NCI-H2227 (cell line): ENCODE measurements at regions not wholly inside any gene's neighbourhood (a gene's known extent, or its start where the extent isn't known, plus 50 kb on each side); places are given as distances from the start of the nearest gene placed in this dataset.
"Not testable (repeated sequence)": the region's sequence is repeated elsewhere in the genome, so short reads cannot be mapped to it uniquely, and the experiment has no call there.

Source experiments
- DNase-seq: peaks from one replicate; lab custom pipeline; 2025; ENCODE audit not compliant: unreplicated experiment; lab: John Stamatoyannopoulos, UW

DNA sequence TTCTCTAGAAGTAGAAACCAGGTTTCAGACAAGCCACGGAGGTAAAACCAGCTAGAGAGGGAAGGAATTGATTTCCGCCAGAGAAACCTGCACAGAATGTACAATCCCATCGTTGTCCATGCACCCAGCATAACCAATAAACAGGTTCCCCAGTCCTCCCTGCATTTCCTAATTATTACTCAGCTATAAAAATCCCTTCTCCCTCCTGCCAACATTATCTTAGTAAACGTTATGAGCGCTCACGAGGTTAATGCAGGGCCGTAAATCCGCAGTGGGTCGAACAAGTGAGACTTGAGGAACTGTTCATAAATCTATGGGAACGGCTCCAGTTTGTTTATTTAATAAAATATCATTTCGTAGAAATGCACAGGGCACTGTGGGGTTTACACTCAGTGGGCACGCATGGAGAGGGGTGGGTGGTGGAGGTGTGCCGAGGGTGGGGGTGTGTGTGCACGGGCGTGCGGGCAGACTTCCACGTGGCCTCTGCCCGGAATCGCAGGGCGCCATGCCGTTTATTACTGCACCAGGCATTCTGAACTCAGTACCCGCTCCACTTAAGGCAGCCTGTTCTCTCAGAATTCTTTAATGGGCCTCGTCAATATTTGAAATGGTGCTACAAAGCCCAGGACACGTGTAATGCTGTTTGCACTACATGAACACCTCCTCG is 257.3 kb downstream of the MIAT start:
- DNase-seq = no peak

GRCh38 chr22:26916236-26916635 is 258.8 kb downstream of the MIAT start:
- DNase-seq = no peak

DNA sequence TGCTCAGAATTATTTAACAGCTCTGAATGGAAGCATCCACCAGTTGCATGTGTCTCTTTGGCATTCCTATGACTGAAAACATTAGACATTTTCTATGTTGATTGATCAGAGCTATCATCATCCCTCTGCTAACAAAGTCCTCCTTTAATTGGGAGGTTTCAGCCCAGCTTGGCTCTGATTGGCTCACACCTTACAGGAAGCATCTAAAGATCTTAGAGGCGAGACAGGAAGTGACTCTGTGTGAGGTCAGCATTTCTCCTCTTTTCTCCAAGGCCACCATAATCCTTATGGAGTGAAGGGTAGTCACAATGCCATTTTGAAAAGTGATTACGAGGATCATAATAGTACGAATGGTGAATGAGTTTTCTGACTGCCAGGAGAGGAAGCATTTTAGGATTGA is 260.8 kb downstream of the MIAT start:
- no peak for DNase-seq

DNA sequence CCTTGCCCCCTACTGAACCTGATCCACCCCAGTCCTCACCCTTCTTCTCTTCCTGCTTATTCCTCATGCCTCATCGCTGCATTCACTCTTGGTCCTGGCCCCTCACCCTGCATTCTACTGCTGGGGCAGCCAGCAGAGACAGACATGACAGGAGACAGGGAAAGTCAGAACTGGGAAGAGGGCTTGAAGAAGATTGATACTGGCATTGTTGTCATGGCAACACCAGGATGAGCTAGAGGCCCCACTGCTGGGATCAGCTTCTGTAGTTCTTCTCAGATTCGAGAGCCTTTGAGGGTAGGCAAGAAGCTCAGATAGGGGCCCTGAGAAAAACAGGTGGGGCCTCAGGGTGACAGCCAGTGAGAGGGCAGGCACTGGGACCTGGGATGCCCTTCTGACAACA is 264.3 kb downstream of the MIAT start:
- DNase-seq = peak; percentile 37

GRCh38 chr22:26922806-26923205 is 265.4 kb downstream of the MIAT start:
- DNase-seq = no peak

DNA sequence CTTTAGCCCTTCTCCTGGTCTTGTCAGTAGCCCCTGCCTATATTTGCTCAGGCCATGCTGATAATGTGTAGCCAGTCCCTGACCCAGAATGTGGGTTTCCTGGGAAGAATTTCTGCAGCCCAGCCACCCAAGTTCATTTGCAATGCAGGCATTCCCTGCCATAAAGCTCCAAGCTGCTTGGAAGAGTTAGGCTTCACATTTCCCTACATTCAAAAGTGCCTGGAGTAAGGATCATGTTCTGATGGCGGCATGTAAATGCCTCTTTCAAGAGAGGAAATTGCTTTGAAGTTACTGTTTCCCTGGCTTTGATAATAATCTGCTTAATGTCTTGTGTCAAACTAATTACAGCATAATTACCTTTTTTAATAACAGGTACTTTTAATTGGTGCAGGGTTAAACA is 266.1 kb downstream of the MIAT start:
- DNase-seq = no peak

DNA sequence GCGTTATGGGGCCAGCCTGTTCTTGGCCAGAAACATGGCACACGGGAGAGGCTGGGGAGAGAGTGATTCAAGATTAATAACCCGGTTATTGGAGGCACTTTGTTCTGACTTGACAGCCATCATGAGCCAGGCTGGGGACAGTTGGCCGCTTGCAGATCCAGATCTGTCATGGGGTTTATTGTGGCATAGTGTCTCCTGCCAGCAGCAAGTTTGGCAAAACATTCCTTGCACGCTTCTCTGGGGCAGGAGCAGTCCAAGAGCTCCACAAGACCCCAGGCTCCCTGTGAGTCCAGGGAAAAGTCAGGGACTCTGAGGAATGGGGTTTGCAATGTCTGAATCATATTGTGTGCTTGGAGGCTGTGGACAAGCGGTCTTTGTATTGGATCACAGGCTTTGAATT is 270.4 kb downstream of the MIAT start:
- DNase-seq = no peak

DNA sequence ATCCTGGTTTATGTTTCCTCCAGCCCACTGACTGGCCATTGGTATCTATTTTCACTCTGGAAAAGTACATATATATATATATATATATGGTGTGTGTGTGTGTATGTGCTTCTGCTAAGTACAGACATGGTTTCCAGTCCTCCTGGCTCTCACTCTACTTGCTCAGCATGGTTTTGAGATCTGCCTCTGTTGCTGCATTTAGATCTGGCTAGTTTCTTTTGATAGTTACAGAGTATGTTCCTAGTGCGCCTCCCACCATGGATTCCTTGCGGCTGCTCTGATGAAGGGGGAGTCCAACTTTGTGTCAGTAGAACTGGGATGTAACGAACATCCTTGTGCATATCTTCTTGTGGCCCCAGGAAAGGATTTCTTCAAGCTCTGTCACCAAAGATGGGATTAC is 274.1 kb downstream of the MIAT start:
- no peak for DNase-seq

DNA sequence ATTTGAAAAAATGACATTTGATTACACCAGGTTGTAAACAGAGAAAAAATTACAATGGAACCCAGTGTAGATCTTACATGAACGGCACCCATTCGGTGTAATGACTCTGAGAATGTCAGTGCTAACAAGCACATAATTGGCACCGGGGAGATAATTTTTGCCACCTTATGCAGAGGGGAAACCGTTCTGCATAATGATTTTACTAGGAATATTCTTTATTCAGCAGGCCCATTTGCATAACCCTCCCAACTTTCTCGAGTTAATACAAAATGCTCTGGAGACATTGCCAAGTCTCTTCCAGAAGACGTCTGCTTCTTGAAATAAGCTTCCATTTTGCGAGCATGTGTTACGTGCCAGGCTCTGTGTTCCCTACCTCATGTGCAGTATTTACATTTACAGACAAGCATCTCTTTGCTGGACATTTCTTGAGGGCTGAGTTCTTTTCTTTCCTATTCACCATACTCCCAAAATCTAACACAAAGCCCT is 275.8 kb downstream of the MIAT start:
- DNase-seq = no peak

DNA sequence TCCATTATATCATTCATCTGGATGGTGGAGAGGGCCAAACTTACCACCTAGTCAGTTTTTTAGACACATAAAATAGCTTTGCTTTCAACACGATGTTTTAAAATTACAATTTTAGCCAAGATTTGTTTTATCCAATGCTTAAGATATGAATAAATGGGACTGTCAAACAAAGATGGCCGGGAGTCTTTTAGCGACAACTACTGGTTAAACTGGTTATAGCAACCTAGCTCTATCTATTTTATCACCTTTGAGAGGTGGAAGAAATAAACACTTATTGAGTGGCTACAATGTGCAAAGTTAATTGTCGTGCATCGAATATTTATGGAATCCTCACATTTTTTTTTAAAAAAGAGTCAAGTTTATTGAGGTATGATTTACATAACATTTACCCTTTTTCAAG is 279.8 kb downstream of the MIAT start:
- no peak for DNase-seq

GRCh38 chr22:26939466-26939865 is 282.1 kb downstream of the MIAT start:
- no peak for DNase-seq

DNA sequence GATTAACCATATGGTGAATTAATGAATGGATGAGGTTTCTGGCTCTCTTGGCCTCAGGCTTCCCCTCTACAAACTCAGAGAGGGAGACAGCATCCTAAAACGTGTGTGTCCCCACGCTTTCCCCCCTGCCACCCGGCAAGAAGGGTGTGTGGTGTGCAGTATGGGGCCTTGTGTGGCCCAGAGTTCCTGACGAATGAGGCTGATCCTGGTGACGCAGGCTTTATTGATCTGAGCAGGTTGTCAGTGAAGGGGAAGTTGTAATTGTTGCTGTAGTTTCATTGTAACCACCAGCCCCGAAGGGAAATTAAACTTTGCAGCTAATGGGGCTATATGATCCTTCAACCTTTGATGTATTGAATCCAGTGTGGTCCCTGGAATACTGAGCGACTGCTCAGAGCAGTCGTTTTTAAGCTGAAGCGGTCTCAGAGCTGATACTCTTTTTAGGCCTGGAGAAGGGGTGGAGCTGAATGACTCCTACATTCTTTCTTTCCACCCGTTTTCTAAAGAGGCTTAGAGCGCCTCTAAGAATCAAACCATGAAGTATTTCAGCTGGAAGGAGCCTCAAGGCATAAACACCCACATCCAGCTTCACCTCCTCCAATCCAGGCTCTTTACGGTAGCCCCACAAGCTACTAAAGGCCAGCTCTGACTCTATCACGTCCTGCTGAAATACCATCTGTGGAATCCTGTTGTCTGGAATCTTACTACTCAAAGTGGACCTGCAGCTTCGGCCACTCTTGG is 284.7 kb downstream of the MIAT start:
- DNase-seq = no peak

DNA sequence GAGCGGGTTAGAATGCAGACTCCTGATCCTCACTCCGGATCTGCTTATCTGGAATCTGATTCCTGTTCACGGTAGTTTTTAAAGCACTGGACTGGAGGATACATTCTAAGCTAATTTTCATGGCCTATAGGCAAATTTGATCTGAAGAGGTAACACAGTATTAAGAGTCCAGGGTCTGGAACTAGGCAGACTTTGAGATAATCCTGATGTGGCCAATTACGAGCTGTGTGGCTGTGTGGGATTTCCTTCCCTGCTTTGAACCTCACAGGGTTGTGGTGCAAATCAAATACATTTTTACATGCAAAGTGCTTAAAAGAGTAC is 285.2 kb downstream of the MIAT start:
- DNase-seq = no peak

DNA sequence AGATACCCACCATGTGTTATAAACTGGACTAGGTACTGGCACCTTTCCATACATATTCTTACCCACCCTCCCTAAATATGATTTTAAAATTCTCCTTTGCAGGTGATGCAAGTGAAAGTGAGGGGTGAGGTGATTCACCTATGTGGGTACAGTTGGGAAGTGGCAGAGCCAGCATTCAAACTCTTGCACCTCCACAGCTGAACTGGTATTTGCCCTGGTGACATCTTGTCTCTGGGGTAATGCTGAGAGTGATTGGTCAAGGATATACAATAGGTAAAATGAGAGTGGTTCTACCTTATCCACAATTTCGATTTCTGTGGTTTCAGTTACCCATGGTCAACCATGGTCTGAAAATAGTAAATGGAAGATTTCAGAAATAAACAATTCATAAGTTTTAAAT is 288.2 kb downstream of the MIAT start:
- no peak for DNase-seq

- no peak for DNase-seq
These were observed 291.8 kb downstream of the MIAT start for GRCh38 chr22:26949193-26949592.

- not testable (repeated sequence) for DNase-seq
These were observed 293.8 kb downstream of the MIAT start for GRCh38 chr22:26951139-26951538.

DNA sequence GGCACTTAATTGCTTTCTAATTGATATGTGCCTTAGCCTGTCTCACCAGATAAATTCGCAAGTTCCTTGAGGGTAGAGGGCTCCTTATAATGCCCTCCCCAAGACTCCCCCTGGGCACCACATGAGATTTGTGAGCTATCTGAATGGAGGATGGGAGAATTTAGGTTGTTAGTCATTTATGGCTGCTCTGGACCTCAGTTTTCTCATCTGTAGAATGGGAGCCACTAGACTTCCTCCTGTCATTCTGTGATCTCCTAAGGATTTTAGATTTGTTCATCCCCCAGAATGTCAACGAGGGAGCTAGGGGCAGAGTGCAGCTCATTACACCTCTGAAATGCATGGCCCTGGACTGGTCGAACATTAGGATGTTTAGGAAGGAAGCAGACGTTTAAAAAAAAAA is 294.6 kb downstream of the MIAT start:
- DNase-seq = no peak

GRCh38 chr22:26952451-26953011 is 295.1 kb downstream of the MIAT start:
- peak; percentile 77 for DNase-seq

DNA sequence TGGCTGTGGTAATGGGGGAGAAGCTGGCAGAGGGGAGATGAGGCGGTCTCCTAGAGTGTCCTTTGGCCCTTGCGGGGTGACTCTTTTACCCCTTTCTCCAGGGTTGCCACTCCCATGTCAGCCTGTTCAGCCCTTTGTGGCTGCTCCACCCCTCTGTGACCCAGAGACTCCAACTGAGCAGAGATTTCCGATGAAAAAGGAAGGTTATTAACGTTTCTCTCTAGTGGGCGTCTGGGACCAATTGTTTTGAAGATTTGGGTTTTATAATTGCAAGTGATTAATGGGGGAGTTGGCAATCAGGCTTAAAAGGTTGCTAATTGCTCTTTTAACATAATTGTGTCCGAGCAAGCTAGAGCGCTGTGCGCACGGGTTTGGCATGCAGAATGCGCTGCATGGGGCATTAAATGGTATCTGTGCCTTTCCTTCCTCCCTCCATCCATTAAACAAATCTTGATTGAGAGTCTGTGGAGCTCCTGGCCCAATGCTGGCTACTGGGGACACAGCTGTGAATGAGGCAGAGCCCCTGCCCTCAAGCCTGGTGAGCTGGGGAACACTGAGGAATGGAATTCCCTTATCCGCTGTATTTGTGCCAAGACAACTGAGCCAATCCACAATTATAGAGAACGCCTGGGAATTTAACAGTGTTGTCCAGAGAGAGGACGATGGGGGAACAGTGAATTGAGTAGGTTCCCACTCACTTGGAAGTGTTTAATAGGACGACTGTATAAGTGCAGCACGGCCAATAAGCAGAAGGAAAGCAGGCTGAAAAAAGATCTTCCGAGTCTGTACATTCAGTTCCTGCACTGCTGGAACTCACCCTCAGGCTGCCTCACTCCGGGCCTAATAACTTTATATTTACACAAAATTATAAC is 295.9 kb downstream of the MIAT start:
- DNase-seq = peak; percentile 32

- DNase-seq = peak; percentile 15
These were observed 299.0 kb downstream of the MIAT start for GRCh38 chr22:26956371-26956770.

DNA sequence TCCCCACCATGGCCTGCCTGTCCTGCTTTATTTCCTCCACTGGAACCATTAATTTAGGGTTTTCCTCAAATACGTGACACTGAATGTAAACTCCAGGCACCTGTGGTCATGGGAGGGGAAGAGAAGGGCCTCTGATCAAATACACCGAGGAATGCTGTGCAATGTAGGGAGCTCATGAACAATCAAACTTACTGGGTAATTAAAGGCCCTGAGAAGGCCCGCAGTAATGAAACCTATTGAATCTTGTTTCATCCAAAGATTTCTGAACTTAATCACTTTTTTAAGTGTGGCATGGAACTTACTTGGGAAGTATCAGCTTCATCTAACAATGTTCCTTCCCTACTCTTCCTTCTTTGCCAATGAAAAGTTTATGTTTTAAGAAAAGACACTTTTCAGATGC is 299.8 kb downstream of the MIAT start:
- no peak for DNase-seq

GRCh38 chr22:26957897-26958296 is 300.5 kb downstream of the MIAT start:
- DNase-seq = no peak
